ENCODE measurements at regions not wholly inside any gene's neighbourhood (a gene's known extent, or its start where the extent isn't known, plus 50 kb on each side); places are given as distances from the start of the nearest gene placed in this dataset.

DNA sequence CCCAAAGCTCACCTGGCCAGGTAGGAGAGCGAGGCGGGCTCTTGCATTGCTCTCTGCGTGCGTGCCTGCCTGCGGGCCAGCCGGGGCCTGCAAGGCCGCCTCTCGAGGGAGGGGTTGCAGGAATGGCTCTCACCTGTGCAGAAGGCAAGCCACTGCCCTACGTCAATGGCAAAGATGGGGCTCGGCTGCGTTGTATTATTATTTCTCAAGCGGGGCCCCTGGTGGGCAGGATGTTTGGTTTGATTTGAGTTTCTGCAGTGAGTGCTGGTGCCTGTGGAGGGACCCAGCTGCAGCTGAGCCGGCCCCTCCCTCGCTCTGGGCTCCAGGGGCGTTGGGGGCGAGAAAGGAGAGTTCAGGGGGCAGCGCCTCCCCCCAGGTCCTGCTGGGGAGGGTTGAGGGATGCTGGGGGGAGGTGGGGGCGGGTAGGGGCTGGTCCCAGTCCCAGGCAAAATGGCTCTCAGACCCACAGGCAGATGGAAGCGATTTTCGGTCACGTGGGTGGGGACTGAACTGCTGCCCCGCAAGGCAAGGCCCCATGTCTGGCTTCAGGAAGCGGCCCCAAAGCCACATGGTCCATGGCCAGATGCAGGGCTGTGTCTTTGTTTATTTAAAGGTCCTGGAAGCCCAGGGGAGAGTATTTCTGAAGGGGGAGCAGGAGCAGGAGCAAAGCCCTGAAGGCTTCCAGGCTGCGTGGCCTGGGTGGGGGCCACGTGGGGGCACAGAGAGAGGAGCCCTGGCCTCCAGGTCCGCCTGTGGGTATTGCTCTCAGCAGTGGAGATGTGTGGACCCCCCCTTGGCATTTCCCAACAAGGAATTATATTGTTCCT is 338.8 kb downstream of the SEC14L1 start:
- TF ChIP-seq, protein P1, sequence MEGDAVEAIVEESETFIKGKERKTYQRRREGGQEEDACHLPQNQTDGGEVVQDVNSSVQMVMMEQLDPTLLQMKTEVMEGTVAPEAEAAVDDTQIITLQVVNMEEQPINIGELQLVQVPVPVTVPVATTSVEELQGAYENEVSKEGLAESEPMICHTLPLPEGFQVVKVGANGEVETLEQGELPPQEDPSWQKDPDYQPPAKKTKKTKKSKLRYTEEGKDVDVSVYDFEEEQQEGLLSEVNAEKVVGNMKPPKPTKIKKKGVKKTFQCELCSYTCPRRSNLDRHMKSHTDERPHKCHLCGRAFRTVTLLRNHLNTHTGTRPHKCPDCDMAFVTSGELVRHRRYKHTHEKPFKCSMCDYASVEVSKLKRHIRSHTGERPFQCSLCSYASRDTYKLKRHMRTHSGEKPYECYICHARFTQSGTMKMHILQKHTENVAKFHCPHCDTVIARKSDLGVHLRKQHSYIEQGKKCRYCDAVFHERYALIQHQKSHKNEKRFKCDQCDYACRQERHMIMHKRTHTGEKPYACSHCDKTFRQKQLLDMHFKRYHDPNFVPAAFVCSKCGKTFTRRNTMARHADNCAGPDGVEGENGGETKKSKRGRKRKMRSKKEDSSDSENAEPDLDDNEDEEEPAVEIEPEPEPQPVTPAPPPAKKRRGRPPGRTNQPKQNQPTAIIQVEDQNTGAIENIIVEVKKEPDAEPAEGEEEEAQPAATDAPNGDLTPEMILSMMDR (IDR thresholded peaks at IDR 0.05; ENCODE audit: insufficient read depth, low read length, poor library complexity, severe bottlenecking), result no peak
- no peak for TF ChIP-seq EZH2phosphoT487 (conservative IDR thresholded peaks at IDR 0.05; ENCODE audit: low read length)
